ENCODE measurements at regions not wholly inside any gene's neighbourhood (a gene's known extent, or its start where the extent isn't known, plus 50 kb on each side); places are given as distances from the start of the nearest gene placed in this dataset.

DNA sequence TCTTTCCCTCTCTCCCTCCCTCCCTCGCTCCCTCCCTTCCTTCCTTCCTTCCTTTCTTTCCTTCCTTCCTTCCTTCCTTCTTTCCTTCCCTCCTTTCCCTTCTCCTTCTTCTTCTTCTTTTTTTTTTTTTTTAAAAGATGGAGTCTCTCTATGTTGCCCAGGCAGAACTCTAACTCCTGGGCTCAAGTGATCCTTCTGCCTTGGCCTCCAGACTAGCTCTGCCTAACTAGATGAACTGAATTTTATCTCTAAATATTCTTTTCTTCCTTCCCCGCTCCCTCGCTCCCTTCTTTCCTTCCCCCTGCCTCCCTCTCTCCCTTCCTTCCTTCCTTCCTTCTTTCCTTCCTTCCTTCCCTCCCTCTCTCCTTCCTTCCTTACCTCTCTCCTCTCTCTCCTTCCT is 170.5 kb upstream of the LHX5 start:
- H3K4me3 ChIP-seq = no peak overlapping the region
- 72 to 82% methylated on average over 3 of the region's 3 CpGs for WGBS, 2 donors
- H3K4me1 ChIP-seq = no peaks in the 10 kb centered on the region
- TF ChIP-seq POLR2A (IDR thresholded peaks at IDR 0.05) (no peak), CTCF (IDR thresholded peaks at IDR 0.05) (no peak), EP300 (IDR thresholded peaks at IDR 0.05) (no peak), POLR2AphosphoS5 (IDR thresholded peaks at IDR 0.05) (no peak)
- DNase-seq = no peak
- no peaks in the 10 kb centered on the region for H3K36me3 ChIP-seq
- no peak overlapping the region for H3K27ac ChIP-seq
- H3K27me3 ChIP-seq = peaks cover 6 to 78% (median 52%) of the 10 kb centered on the region in 3 donors
- intact Hi-C loops (cut with DNase I) = no loop called here
- H3K9me3 ChIP-seq = no peaks in the 10 kb centered on the region

GRCh38 chr12:113641426-113642030 is 169.9 kb upstream of the LHX5 start:
- Histone ChIP-seq H3K27ac (no peak overlapping the region), H3K9me3 (no peaks in the 10 kb centered on the region), H3K27me3 (peaks cover 6 to 78% (median 52%) of the 10 kb centered on the region in 3 donors), H3K4me3 (no peak overlapping the region), H3K4me1 (no peaks in the 10 kb centered on the region), H3K36me3 (no peaks in the 10 kb centered on the region)
- no peak for DNase-seq
- TF ChIP-seq POLR2AphosphoS5 (IDR thresholded peaks at IDR 0.05) (no peak), CTCF (IDR thresholded peaks at IDR 0.05) (no peak), POLR2A (IDR thresholded peaks at IDR 0.05) (no peak), EP300 (IDR thresholded peaks at IDR 0.05) (no peak)
- intact Hi-C loops (cut with DNase I) = no loop called here
- 24 to 27% methylated on average over 11 of the region's 11 CpGs for WGBS, 2 donors

DNA sequence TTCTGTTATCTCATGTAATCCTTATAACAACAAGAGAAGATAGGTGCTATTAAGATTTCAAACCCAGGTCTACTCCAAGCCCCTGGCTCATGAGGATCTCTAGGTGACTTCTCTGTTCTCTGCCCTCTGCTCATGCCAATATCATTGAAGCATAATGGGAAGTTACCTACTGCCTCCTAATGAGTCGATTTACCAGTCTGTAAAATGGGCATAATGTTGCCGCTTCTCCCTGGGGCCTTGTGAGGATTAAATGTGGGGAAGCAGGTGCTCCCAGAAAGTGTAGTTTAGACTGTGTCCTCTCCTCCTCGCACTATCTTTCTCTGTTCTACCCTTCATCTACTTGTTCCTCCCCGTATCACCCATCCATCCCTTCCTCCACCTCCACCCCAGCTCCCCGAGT is 169.2 kb upstream of the LHX5 start:
- TF ChIP-seq EP300 (IDR thresholded peaks at IDR 0.05) = no peak
- TF ChIP-seq CTCF (IDR thresholded peaks at IDR 0.05) = no peak
- TF ChIP-seq POLR2AphosphoS5 (IDR thresholded peaks at IDR 0.05) = no peak
- TF ChIP-seq POLR2A (IDR thresholded peaks at IDR 0.05) = no peak
- no peak for DNase-seq
- no peaks in the 10 kb centered on the region for H3K9me3 ChIP-seq
- WGBS, 2 donors = 60 to 77% methylated on average over 5 of the region's 5 CpGs
- H3K27ac ChIP-seq = no peak overlapping the region
- H3K4me1 ChIP-seq = no peaks in the 10 kb centered on the region
- peaks cover 6 to 77% (median 47%) of the 10 kb centered on the region in 3 donors for H3K27me3 ChIP-seq
- intact Hi-C loops (cut with DNase I) = no loop called here
- no peaks in the 10 kb centered on the region for H3K36me3 ChIP-seq
- no peak overlapping the region for H3K4me3 ChIP-seq

GRCh38 chr12:113639474-113639873 is 167.8 kb upstream of the LHX5 start:
- DNase-seq = no peak
- 84 to 90% methylated on average over 10 of the region's 10 CpGs for WGBS, 2 donors
- no peaks in the 10 kb centered on the region for H3K36me3 ChIP-seq
- H3K27ac ChIP-seq = no peak overlapping the region
- no peaks in the 10 kb centered on the region for H3K9me3 ChIP-seq
- H3K27me3 ChIP-seq = peaks cover 6 to 75% (median 42%) of the 10 kb centered on the region in 3 donors
- no peaks in the 10 kb centered on the region for H3K4me1 ChIP-seq
- no peak overlapping the region for H3K4me3 ChIP-seq
- TF ChIP-seq CTCF (IDR thresholded peaks at IDR 0.05) (no peak), POLR2AphosphoS5 (IDR thresholded peaks at IDR 0.05) (no peak), POLR2A (IDR thresholded peaks at IDR 0.05) (no peak), EP300 (IDR thresholded peaks at IDR 0.05) (no peak)
- intact Hi-C loops (cut with DNase I) = no loop called here

DNA sequence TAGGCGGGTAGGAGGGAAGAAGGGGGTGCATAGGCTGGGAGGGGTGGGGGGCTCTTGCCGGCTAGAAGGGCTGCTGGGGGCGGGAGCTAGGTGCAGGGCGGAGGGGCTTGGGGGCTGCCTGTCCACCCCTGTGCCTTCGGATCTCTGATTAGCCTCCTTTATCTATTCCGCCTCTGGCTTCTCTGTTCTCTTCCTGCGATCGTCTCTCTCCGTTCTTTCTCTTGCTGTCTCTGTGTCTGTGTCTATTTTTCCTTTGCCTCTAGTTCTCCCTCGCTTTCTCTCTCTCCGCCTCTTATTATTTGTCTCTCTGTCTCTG is 166.7 kb upstream of the LHX5 start:
- Histone ChIP-seq H3K27ac (no peak overlapping the region), H3K36me3 (no peaks in the 10 kb centered on the region), H3K4me1 (no peaks in the 10 kb centered on the region), H3K9me3 (no peaks in the 10 kb centered on the region), H3K27me3 (peaks cover 6 to 67% (median 39%) of the 10 kb centered on the region in 3 donors), H3K4me3 (no peak overlapping the region)
- DNase-seq = no peak
- 23 to 35% methylated on average over 10 to 11 of the region's 11 CpGs for WGBS, 2 donors
- intact Hi-C loops (cut with DNase I) = no loop called here
- no peak for TF ChIP-seq POLR2AphosphoS5 (IDR thresholded peaks at IDR 0.05)
- TF ChIP-seq EP300 (IDR thresholded peaks at IDR 0.05) = no peak
- no peak for TF ChIP-seq POLR2A (IDR thresholded peaks at IDR 0.05)
- no peak for TF ChIP-seq CTCF (IDR thresholded peaks at IDR 0.05)

All from sigmoid colon (tissue), 6 donors.